HG02981 (cell line): ENCODE measurements at regions not wholly inside any gene's neighbourhood (a gene's known extent, or its start where the extent isn't known, plus 50 kb on each side); places are given as distances from the start of the nearest gene placed in this dataset.

ENCODE experiments used
- ATAC-seq: cut with Tn5 transposase; IDR thresholded peaks from one replicate; pipeline ENCODE4 v1.9.1; 2021; ENCODE audit warnings: mild to moderate bottlenecking, moderate library complexity; ENCODE audit not compliant: unreplicated experiment

GRCh38 chr5:162323466-162323865, 255.9 kb downstream of the GABRG2 start:
- ATAC-seq = no peak

DNA sequence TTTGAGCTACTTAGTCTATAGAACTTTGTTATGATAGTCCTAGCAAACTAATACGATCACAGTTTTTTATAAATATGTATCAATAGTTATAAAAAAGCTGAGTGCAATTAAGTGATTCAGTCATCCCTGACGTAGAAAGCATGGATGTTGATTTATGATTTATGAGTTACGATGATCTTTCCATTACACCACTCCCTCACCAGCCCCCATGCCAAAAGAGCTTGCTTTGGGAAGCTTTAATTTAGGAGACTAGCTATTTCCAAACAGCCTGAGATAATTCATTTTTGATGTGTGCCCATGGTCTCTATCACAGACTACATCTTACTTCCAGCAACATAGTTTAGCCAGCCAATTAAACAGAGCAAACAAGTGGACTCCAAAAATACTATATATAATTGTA, 256.8 kb downstream of the GABRG2 start:
- ATAC-seq = no peak

DNA sequence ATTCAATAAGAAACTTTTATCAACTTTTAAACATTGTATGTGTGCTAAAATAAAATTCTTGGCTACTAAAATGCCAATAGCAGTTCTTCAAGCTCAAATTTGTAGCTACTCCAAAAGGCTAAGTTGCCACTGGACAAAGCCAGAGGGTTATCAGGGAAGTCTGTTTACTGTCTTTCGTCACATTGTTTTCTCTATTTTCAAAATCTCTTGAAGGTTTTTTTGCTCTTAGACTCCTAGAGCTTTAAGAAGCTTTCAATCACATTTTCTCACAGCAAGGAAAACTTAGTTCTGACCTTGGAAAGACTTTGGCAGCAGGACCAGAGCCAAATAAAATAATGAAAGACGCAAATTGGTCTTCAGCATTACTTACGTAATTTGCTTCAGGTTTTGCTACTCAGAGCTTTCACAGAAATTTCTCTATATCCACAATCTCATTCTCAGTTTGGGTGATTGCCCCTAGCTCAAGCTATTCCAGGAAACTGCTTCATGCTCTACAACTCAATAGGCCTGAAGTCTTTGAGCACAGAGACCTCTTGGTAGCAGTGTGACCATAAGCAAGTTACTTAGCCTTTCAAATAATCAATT, 257.7 kb downstream of the GABRG2 start:
- ATAC-seq = no peak

DNA sequence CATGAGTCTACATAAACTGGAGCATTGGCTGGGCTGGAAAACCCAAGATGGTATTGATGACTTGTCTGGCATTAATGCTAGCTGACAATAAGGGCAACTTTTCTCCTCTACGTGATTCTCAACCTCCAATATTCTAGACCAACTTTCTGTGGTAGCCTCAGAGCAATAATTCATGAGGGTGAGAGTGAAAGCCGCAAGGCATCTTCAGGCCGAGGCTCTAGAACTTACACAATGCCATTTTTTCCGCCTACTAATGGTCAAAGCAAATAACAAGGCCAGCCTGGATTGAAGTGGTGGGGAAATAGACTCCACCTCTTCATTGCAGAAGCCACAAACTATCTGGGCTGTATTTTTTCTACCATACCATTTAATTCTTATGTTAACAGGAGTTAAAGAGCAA, 267.4 kb downstream of the GABRG2 start:
- ATAC-seq = no peak

DNA sequence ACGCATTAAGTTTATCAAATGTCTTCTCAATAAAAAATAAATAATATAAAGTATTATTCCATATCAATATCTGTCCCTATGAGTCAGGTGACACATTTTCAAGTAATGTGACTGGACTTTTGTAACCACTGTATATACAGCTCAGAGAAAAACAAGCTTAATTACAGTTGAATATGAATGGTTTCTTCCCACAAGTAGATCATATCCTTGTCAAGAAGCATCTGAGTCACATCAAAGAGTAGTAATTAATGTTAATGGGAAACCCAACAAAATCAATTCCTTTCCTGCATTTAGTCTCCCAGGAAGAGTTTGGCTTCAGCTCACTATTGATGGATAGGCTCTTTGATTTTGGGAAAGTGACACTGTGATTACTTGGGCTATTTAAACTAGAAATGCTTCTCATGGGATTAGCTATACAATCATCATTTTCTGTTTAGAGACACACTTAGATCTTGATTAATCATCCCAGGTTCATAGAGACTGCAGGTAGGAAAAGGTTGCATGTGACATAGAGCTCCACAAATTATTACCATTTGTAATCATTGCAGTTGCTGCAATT, 292.9 kb downstream of the GABRG2 start:
- ATAC-seq = no peak

DNA sequence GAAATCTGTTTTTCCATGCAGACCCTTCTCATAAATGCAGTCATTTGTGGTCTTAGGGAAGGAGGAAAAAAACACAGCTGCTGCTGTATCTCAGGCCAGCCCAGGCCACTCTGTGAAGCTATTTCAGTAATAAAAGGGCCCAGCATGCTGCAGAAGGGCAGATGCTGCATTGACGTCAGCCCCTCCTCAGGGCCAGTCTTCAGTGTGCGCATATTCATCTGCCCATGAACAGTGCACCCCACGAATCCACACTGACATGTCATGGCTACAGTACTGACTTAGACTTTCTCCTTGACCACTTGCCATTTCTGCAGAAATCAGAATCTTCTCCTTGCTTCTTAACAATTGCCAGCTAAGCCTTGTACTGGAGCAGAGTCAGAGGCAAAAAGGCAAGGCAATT, 304.7 kb downstream of the GABRG2 start:
- ATAC-seq = no peak

GRCh38 chr5:162377895-162378294, 310.3 kb downstream of the GABRG2 start:
- ATAC-seq = no peak

DNA sequence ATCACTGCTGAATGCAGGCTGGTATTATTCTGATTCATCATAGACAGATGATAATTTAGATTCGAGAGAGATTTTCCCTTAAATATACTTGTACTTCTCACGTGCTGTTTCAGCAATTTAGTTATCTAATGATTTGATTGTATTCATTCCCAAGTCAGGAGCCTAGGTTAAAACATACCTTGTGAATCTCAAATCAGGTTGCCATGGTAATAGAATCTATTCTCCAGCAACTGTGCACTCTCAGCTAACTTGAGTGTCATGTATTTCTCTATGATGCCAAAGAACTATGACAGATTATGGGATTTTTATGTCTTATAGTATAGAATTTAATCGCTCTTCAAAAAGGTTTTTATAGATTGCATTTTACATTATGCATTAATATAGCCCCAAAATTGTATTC, 315.3 kb downstream of the GABRG2 start:
- no peak for ATAC-seq

DNA sequence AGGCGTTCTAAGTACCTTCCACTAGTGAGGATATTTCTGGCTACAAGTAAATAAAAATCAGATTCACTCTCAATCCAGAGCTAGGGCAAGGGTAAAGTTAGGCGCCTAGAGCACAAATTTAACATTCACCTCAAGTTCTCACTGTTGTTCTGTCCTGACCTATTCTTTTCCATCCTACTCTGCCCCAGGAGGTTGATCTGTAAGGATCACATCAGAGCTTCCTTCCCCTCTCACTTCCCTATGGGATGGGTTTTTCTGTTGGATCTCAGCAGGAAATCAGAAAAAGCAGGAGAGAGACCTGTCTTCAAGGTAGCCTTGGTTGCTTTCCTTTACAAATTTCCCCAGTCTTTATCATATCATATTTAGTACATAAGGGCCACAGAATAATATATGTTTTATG, 316.7 kb downstream of the GABRG2 start:
- no peak for ATAC-seq

- no peak for ATAC-seq
These were observed 324.3 kb downstream of the GABRG2 start for GRCh38 chr5:162391833-162392232.

DNA sequence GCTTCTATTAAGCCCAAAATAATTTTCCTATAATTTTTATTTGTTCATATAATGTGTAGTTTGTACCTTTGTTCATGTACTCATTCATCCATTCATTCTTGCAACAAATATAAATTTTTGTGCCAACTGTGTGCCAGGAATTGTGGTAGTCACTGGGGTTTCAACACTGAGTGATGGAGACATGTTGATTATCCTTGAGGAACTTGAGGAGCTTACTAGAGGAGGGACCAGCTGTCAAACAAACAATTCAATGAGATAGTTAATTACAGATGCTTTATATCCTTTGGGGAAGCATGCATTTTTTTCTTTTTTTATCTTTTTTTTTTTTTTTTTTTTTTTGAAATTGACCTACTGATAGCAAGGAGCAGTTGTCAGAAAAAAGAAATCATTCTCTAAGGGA, 324.8 kb downstream of the GABRG2 start:
- no peak for ATAC-seq

DNA sequence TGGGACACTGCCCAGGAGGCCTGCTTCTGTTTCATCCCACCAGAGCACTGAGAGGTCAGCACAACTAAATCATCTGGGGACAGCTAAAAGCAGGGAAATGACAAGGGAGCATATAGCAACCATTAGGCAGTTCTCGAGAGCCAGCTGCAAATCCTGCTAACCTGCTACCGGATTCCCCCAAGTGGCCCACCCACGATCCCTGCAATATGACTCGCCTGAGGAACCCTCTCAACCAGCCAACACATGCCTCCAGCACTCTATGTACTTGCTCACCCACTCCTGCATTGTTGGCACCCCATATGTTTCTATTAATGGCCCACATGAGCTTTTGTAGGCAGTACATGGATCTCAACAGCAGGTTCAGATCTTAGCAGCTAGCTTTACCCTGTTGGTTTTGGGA, 326.0 kb downstream of the GABRG2 start:
- no peak for ATAC-seq

DNA sequence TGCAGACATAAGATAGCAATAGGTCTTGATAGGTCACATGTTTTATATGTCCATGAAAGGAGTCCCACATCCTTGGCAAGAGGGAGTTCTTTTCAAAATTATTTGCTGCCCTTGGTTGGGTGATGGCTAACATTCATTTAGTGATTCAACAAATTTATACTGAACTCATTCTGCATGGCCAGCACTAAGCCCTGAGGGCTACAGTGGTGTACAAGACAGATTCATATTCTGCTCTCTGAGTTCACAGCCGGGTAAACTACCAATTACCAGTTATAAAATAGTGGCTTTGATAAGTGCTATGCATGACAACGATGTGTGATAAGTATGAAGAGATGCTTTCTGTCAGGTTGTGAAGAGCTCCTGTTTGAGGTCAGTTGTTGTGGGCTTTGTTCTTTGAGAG, 340.0 kb downstream of the GABRG2 start:
- ATAC-seq = no peak

GRCh38 chr5:162410365-162410764, 342.8 kb downstream of the GABRG2 start:
- ATAC-seq = no peak

GRCh38 chr5:162429142-162429541, 361.6 kb downstream of the GABRG2 start:
- ATAC-seq = no peak

- no peak for ATAC-seq
These were observed 366.7 kb downstream of the GABRG2 start for GRCh38 chr5:162434281-162434680.

- ATAC-seq = no peak
These were observed 368.5 kb downstream of the GABRG2 start for GRCh38 chr5:162436055-162436454.

- no peak for ATAC-seq
These were observed 376.7 kb downstream of the GABRG2 start for GRCh38 chr5:162444129-162444762.

GRCh38 chr5:162456086-162456485, 388.5 kb downstream of the GABRG2 start:
- no peak for ATAC-seq

- ATAC-seq = no peak
These were observed 398.4 kb downstream of the GABRG2 start for GRCh38 chr5:162466011-162466410.

- no peak for ATAC-seq
These were observed 405.6 kb downstream of the GABRG2 start for GRCh38 chr5:162473041-162473714.

GRCh38 chr5:162474239-162474638, 406.7 kb downstream of the GABRG2 start:
- ATAC-seq = peak; percentile 66
